ENCODE measurements at regions not wholly inside any gene's neighbourhood (a gene's known extent, or its start where the extent isn't known, plus 50 kb on each side); places are given as distances from the start of the nearest gene placed in this dataset.

- no peak overlapping the region for H3K27ac Mint-ChIP-seq
- H3K27me3 Mint-ChIP-seq: no peaks in the 10 kb centered on the region
- Histone ChIP-seq H3K4me1 (ENCODE audit: insufficient read depth, low read length) (no peaks in the 10 kb centered on the region), H3K27me3 (ENCODE audit: insufficient read depth, low read length) (no peaks in the 10 kb centered on the region), H3K27ac (ENCODE audit: low read depth, low read length) (no peak overlapping the region), H3K9me3 (ENCODE audit: control insufficient read depth in 1 of 2, low read length in 2 of 2) (no peaks in the 10 kb centered on the region), H3K36me3 (ENCODE audit: insufficient read depth, low read length) (no peaks in the 10 kb centered on the region), H3K4me3 (ENCODE audit: low read length in 2 of 2) (no peak overlapping the region)
- no peaks in the 10 kb centered on the region for H3K4me1 Mint-ChIP-seq
- DNase-seq: no peak
- intact Hi-C loops (cut with micrococcal nuclease): no loop called here
- ChIA-PET POLR2A (ENCODE audit: partially characterized antibody) (no interaction called here), CTCF (ENCODE audit: partially characterized antibody) (no interaction called here)
- H3K36me3 Mint-ChIP-seq: no peaks in the 10 kb centered on the region
- H3K9me3 Mint-ChIP-seq: peaks cover 0 to 9% (median 3%) of the 10 kb centered on the region in 8 donors
- H3K4me3 Mint-ChIP-seq: no peak overlapping the region
Measured at GRCh38 chr6:121868206-121868605, 432.8 kb downstream of the GJA1 start.

GRCh38 chr6:121873595-121873994, 438.1 kb downstream of the GJA1 start:
- Histone ChIP-seq H3K9me3 (ENCODE audit: control insufficient read depth in 1 of 2, low read length in 2 of 2) (no peaks in the 10 kb centered on the region), H3K4me1 (ENCODE audit: insufficient read depth, low read length) (no peaks in the 10 kb centered on the region), H3K36me3 (ENCODE audit: insufficient read depth, low read length) (no peaks in the 10 kb centered on the region), H3K4me3 (ENCODE audit: low read length in 2 of 2) (no peak overlapping the region), H3K27ac (ENCODE audit: low read depth, low read length) (no peak overlapping the region), H3K27me3 (ENCODE audit: insufficient read depth, low read length) (no peaks in the 10 kb centered on the region)
- intact Hi-C loops (cut with micrococcal nuclease): no loop called here
- DNase-seq: no peak
- Mint-ChIP-seq H3K27me3 (peaks cover 0 to 1% of the 10 kb centered on the region in 2 donors), H3K4me3 (no peak overlapping the region), H3K36me3 (no peaks in the 10 kb centered on the region), H3K4me1 (no peaks in the 10 kb centered on the region), H3K27ac (no peak overlapping the region), H3K9me3 (peaks cover 0 to 5% (median 2%) of the 10 kb centered on the region in 8 donors)
- ChIA-PET CTCF (ENCODE audit: partially characterized antibody) (no interaction called here), POLR2A (ENCODE audit: partially characterized antibody) (no interaction called here)

- Histone ChIP-seq H3K4me3 (ENCODE audit: low read length in 2 of 2) (no peak overlapping the region), H3K27me3 (ENCODE audit: insufficient read depth, low read length) (no peaks in the 10 kb centered on the region), H3K27ac (ENCODE audit: low read depth, low read length) (no peak overlapping the region), H3K9me3 (ENCODE audit: control insufficient read depth in 1 of 2, low read length in 2 of 2) (no peaks in the 10 kb centered on the region), H3K36me3 (ENCODE audit: insufficient read depth, low read length) (no peaks in the 10 kb centered on the region), H3K4me1 (ENCODE audit: insufficient read depth, low read length) (no peaks in the 10 kb centered on the region)
- no peak overlapping the region for H3K4me3 Mint-ChIP-seq
- no peaks in the 10 kb centered on the region for H3K36me3 Mint-ChIP-seq
- intact Hi-C loops (cut with micrococcal nuclease): no loop called here
- H3K9me3 Mint-ChIP-seq: peaks cover 0 to 5% (median 2%) of the 10 kb centered on the region in 8 donors
- CTCF ChIA-PET (ENCODE audit: partially characterized antibody): no interaction called here
- H3K4me1 Mint-ChIP-seq: no peaks in the 10 kb centered on the region
- DNase-seq: no peak
- no peak overlapping the region for H3K27ac Mint-ChIP-seq
- peaks cover 0 to 1% of the 10 kb centered on the region in 2 donors for H3K27me3 Mint-ChIP-seq
- POLR2A ChIA-PET (ENCODE audit: partially characterized antibody): no interaction called here
Measured at GRCh38 chr6:121876721-121877120, 441.3 kb downstream of the GJA1 start.

GRCh38 chr6:121879149-121879548, 443.7 kb downstream of the GJA1 start:
- Histone ChIP-seq H3K9me3 (ENCODE audit: control insufficient read depth in 1 of 2, low read length in 2 of 2) (no peaks in the 10 kb centered on the region), H3K36me3 (ENCODE audit: insufficient read depth, low read length) (no peaks in the 10 kb centered on the region), H3K4me1 (ENCODE audit: insufficient read depth, low read length) (no peaks in the 10 kb centered on the region), H3K27me3 (ENCODE audit: insufficient read depth, low read length) (no peaks in the 10 kb centered on the region), H3K27ac (ENCODE audit: low read depth, low read length) (no peak overlapping the region), H3K4me3 (ENCODE audit: low read length in 2 of 2) (no peak overlapping the region)
- no peak overlapping the region for H3K27ac Mint-ChIP-seq
- ChIA-PET POLR2A (ENCODE audit: partially characterized antibody) (no interaction called here), CTCF (ENCODE audit: partially characterized antibody) (no interaction called here)
- intact Hi-C loops (cut with micrococcal nuclease): no loop called here
- DNase-seq: no peak
- no peaks in the 10 kb centered on the region for H3K9me3 Mint-ChIP-seq
- H3K4me1 Mint-ChIP-seq: no peaks in the 10 kb centered on the region
- H3K4me3 Mint-ChIP-seq: no peak overlapping the region
- no peaks in the 10 kb centered on the region for H3K36me3 Mint-ChIP-seq
- peaks cover 0 to 1% of the 10 kb centered on the region in 2 donors for H3K27me3 Mint-ChIP-seq

GRCh38 chr6:121880831-121881230, 445.4 kb downstream of the GJA1 start:
- Mint-ChIP-seq H3K27ac (no peak overlapping the region), H3K9me3 (no peaks in the 10 kb centered on the region), H3K4me1 (no peaks in the 10 kb centered on the region), H3K36me3 (no peaks in the 10 kb centered on the region), H3K4me3 (no peak overlapping the region), H3K27me3 (peaks cover 0 to 1% of the 10 kb centered on the region in 2 donors)
- H3K27me3 ChIP-seq (ENCODE audit: insufficient read depth, low read length): no peaks in the 10 kb centered on the region
- no peak for DNase-seq
- no peak overlapping the region for H3K4me3 ChIP-seq (ENCODE audit: low read length in 2 of 2)
- ChIA-PET CTCF (ENCODE audit: partially characterized antibody) (no interaction called here), POLR2A (ENCODE audit: partially characterized antibody) (no interaction called here)
- no peaks in the 10 kb centered on the region for H3K9me3 ChIP-seq (ENCODE audit: control insufficient read depth in 1 of 2, low read length in 2 of 2)
- H3K27ac ChIP-seq (ENCODE audit: low read depth, low read length): no peak overlapping the region
- no peaks in the 10 kb centered on the region for H3K36me3 ChIP-seq (ENCODE audit: insufficient read depth, low read length)
- H3K4me1 ChIP-seq (ENCODE audit: insufficient read depth, low read length): no peaks in the 10 kb centered on the region
- intact Hi-C loops (cut with micrococcal nuclease): no loop called here

- CTCF ChIA-PET (ENCODE audit: partially characterized antibody): no interaction called here
- POLR2A ChIA-PET (ENCODE audit: partially characterized antibody): no interaction called here
- H3K4me1 Mint-ChIP-seq: no peaks in the 10 kb centered on the region
- Histone ChIP-seq H3K27ac (ENCODE audit: low read depth, low read length) (no peak overlapping the region), H3K9me3 (ENCODE audit: control insufficient read depth in 1 of 2, low read length in 2 of 2) (no peaks in the 10 kb centered on the region), H3K36me3 (ENCODE audit: insufficient read depth, low read length) (no peaks in the 10 kb centered on the region), H3K4me3 (ENCODE audit: low read length in 2 of 2) (no peak overlapping the region), H3K27me3 (ENCODE audit: insufficient read depth, low read length) (no peaks in the 10 kb centered on the region), H3K4me1 (ENCODE audit: insufficient read depth, low read length) (no peaks in the 10 kb centered on the region)
- no peaks in the 10 kb centered on the region for H3K36me3 Mint-ChIP-seq
- H3K27me3 Mint-ChIP-seq: no peaks in the 10 kb centered on the region
- H3K9me3 Mint-ChIP-seq: no peaks in the 10 kb centered on the region
- intact Hi-C loops (cut with micrococcal nuclease): no loop called here
- no peak overlapping the region for H3K4me3 Mint-ChIP-seq
- DNase-seq: no peak
- no peak overlapping the region for H3K27ac Mint-ChIP-seq
Measured at GRCh38 chr6:121881974-121882667, 446.7 kb downstream of the GJA1 start.

GRCh38 chr6:121884091-121884490, 448.6 kb downstream of the GJA1 start:
- intact Hi-C loops (cut with micrococcal nuclease): no loop called here
- H3K27ac Mint-ChIP-seq: no peak overlapping the region
- H3K9me3 ChIP-seq (ENCODE audit: control insufficient read depth in 1 of 2, low read length in 2 of 2): no peaks in the 10 kb centered on the region
- H3K4me1 Mint-ChIP-seq: no peaks in the 10 kb centered on the region
- no peak overlapping the region for H3K4me3 ChIP-seq (ENCODE audit: low read length in 2 of 2)
- ChIA-PET POLR2A (ENCODE audit: partially characterized antibody) (no interaction called here), CTCF (ENCODE audit: partially characterized antibody) (no interaction called here)
- H3K27me3 Mint-ChIP-seq: no peaks in the 10 kb centered on the region
- no peaks in the 10 kb centered on the region for H3K4me1 ChIP-seq (ENCODE audit: insufficient read depth, low read length)
- no peak overlapping the region for H3K4me3 Mint-ChIP-seq
- no peak for DNase-seq
- no peaks in the 10 kb centered on the region for H3K27me3 ChIP-seq (ENCODE audit: insufficient read depth, low read length)
- no peaks in the 10 kb centered on the region for H3K9me3 Mint-ChIP-seq
- H3K27ac ChIP-seq (ENCODE audit: low read depth, low read length): no peak overlapping the region
- no peaks in the 10 kb centered on the region for H3K36me3 ChIP-seq (ENCODE audit: insufficient read depth, low read length)
- H3K36me3 Mint-ChIP-seq: no peaks in the 10 kb centered on the region

- Histone ChIP-seq H3K9me3 (ENCODE audit: control insufficient read depth in 1 of 2, low read length in 2 of 2) (no peaks in the 10 kb centered on the region), H3K27me3 (ENCODE audit: insufficient read depth, low read length) (no peaks in the 10 kb centered on the region), H3K36me3 (ENCODE audit: insufficient read depth, low read length) (no peaks in the 10 kb centered on the region), H3K27ac (ENCODE audit: low read depth, low read length) (no peak overlapping the region), H3K4me3 (ENCODE audit: low read length in 2 of 2) (no peak overlapping the region), H3K4me1 (ENCODE audit: insufficient read depth, low read length) (no peaks in the 10 kb centered on the region)
- ChIA-PET POLR2A (ENCODE audit: partially characterized antibody) (no interaction called here), CTCF (ENCODE audit: partially characterized antibody) (no interaction called here)
- Mint-ChIP-seq H3K9me3 (no peaks in the 10 kb centered on the region), H3K4me1 (no peaks in the 10 kb centered on the region), H3K4me3 (no peak overlapping the region), H3K27me3 (no peaks in the 10 kb centered on the region), H3K27ac (no peak overlapping the region), H3K36me3 (no peaks in the 10 kb centered on the region)
- DNase-seq: no peak
- intact Hi-C loops (cut with micrococcal nuclease): no loop called here
Measured at GRCh38 chr6:121884620-121885019, 449.2 kb downstream of the GJA1 start.
